NB4 (cell line): ENCODE measurements at regions not wholly inside any gene's neighbourhood (a gene's known extent, or its start where the extent isn't known, plus 50 kb on each side); places are given as distances from the start of the nearest gene placed in this dataset.

Source experiments
- CTCF ChIP-seq: IDR thresholded peaks from one replicate; pipeline ENCODE4 v1.5.1; 2012; ENCODE audit warnings: low read depth, low read length
- MAX ChIP-seq: IDR thresholded peaks from 2 replicates; pipeline ENCODE4 v1.6.1; 2011; ENCODE audit warnings: low read depth, low read length
- POLR2A ChIP-seq: IDR thresholded peaks from 2 replicates; pipeline ENCODE4 v1.6.1; 2011; ENCODE audit warnings: mild to moderate bottlenecking; ENCODE audit not compliant: insufficient read length; ENCODE audit errors: extremely low read depth

GRCh38 chr13:62309904-62310303 lies 894.3 kb upstream of the PCDH20 start:
- TF ChIP-seq CTCF (no peak), POLR2A (no peak), MAX (no peak)
